ENCODE measurements at regions not wholly inside any gene's neighbourhood (a gene's known extent, or its start where the extent isn't known, plus 50 kb on each side); places are given as distances from the start of the nearest gene placed in this dataset.
"Not testable (repeated sequence)": the region's sequence is repeated elsewhere in the genome, so short reads cannot be mapped to it uniquely, and the experiment has no call there.

- no peak for DNase-seq (ENCODE audit: low read depth)
Observed at GRCh38 chr9:124084087-124084486, 72.5 kb downstream of the LHX2 start.

- DNase-seq (ENCODE audit: low read depth), result no peak
Observed at GRCh38 chr9:124087226-124087625, 75.7 kb downstream of the LHX2 start.

- no peak for DNase-seq (ENCODE audit: low read depth)
Observed at GRCh38 chr9:124088476-124088837, 76.9 kb downstream of the LHX2 start.

- DNase-seq (ENCODE audit: low read depth), result not testable (repeated sequence)
Observed at GRCh38 chr9:124089631-124090488, 78.3 kb downstream of the LHX2 start.

- DNase-seq (ENCODE audit: low read depth), result no peak
Observed at GRCh38 chr9:124098141-124098905, 86.8 kb downstream of the LHX2 start.

- no peak for DNase-seq (ENCODE audit: low read depth)
Observed at GRCh38 chr9:124099860-124100259, 88.3 kb downstream of the LHX2 start.

- no peak for DNase-seq (ENCODE audit: low read depth)
Observed at GRCh38 chr9:124101215-124101968, 89.8 kb downstream of the LHX2 start.

GRCh38 chr9:124101969-124102345 is 90.4 kb downstream of the LHX2 start:
- no peak for DNase-seq (ENCODE audit: low read depth)

GRCh38 chr9:124102363-124102762 is 90.8 kb downstream of the LHX2 start:
- no peak for DNase-seq (ENCODE audit: low read depth)

- no peak for DNase-seq (ENCODE audit: low read depth)
Observed at GRCh38 chr9:124105266-124105665, 93.7 kb downstream of the LHX2 start.

- no peak for DNase-seq (ENCODE audit: low read depth)
Observed at GRCh38 chr9:124108216-124108615, 96.6 kb downstream of the LHX2 start.

GRCh38 chr9:124110307-124110915 is 98.8 kb downstream of the LHX2 start:
- DNase-seq (ENCODE audit: low read depth), result peak; percentile 19

GRCh38 chr9:124116683-124117363 is 105.3 kb downstream of the LHX2 start:
- DNase-seq (ENCODE audit: low read depth), result no peak

- DNase-seq (ENCODE audit: low read depth), result no peak
Observed at GRCh38 chr9:124118894-124119293, 107.3 kb downstream of the LHX2 start.

GRCh38 chr9:124120272-124120671 is 108.7 kb downstream of the LHX2 start:
- no peak for DNase-seq (ENCODE audit: low read depth)

- no peak for DNase-seq (ENCODE audit: low read depth)
Observed at GRCh38 chr9:124121725-124122124, 110.2 kb downstream of the LHX2 start.

- DNase-seq (ENCODE audit: low read depth), result no peak
Observed at GRCh38 chr9:124122321-124122720, 110.8 kb downstream of the LHX2 start.

GRCh38 chr9:124122813-124123462 is 111.4 kb downstream of the LHX2 start:
- no peak for DNase-seq (ENCODE audit: low read depth)

- not testable (repeated sequence) for DNase-seq (ENCODE audit: low read depth)
Observed at GRCh38 chr9:124123621-124124020, 112.1 kb downstream of the LHX2 start.

GRCh38 chr9:124124729-124125650 is 113.4 kb downstream of the LHX2 start:
- DNase-seq (ENCODE audit: low read depth), result no peak

Measured in stimulated activated CD8-positive, alpha-beta memory T cell treated with anti-CD3 and anti-CD28 coated beads, Interleukin-4, amount 100 ng/mL, for 24 hours (primary cell).